HG02610 (cell line): ENCODE measurements at regions not wholly inside any gene's neighbourhood (a gene's known extent, or its start where the extent isn't known, plus 50 kb on each side); places are given as distances from the start of the nearest gene placed in this dataset.
"Not testable (repeated sequence)": the region's sequence is repeated elsewhere in the genome, so short reads cannot be mapped to it uniquely, and the experiment has no call there.

ENCODE experiments used
- ATAC-seq: cut with Tn5 transposase; IDR thresholded peaks from one replicate; pipeline ENCODE4 v1.9.1; 2021; ENCODE audit warnings: mild to moderate bottlenecking, moderate library complexity; ENCODE audit not compliant: unreplicated experiment

- ATAC-seq, result no peak
Measured at GRCh38 chr6:94254689-94255088, 835.3 kb upstream of the EPHA7 start.

- ATAC-seq, result peak; percentile 81
Measured at GRCh38 chr6:94251878-94252277, 832.5 kb upstream of the EPHA7 start.

GRCh38 chr6:94245395-94245794 lies 826.0 kb upstream of the EPHA7 start:
- ATAC-seq, result no peak

- ATAC-seq, result peak; percentile 79
Measured at GRCh38 chr6:94238868-94239267, 819.5 kb upstream of the EPHA7 start.

- no peak for ATAC-seq
Measured at GRCh38 chr6:94227741-94228140, 808.4 kb upstream of the EPHA7 start.

- no peak for ATAC-seq
Measured at GRCh38 chr6:94217836-94218235, 798.5 kb upstream of the EPHA7 start.

- ATAC-seq, result no peak
Measured at GRCh38 chr6:94215552-94215951, 796.2 kb upstream of the EPHA7 start.

GRCh38 chr6:94213226-94213625 lies 793.9 kb upstream of the EPHA7 start:
- ATAC-seq, result no peak

- no peak for ATAC-seq
Measured at GRCh38 chr6:94196891-94197290, 777.5 kb upstream of the EPHA7 start.

GRCh38 chr6:94190030-94190429 lies 770.7 kb upstream of the EPHA7 start:
- no peak for ATAC-seq

GRCh38 chr6:94184666-94185464 lies 765.5 kb upstream of the EPHA7 start:
- ATAC-seq, result no peak

GRCh38 chr6:94177429-94177828 lies 758.1 kb upstream of the EPHA7 start:
- no peak for ATAC-seq

GRCh38 chr6:94175465-94175864 lies 756.1 kb upstream of the EPHA7 start:
- no peak for ATAC-seq

- no peak for ATAC-seq
Measured at GRCh38 chr6:94163877-94164276, 744.5 kb upstream of the EPHA7 start.

- no peak for ATAC-seq
Measured at GRCh38 chr6:94150886-94151285, 731.5 kb upstream of the EPHA7 start.

GRCh38 chr6:94144807-94145206 lies 725.4 kb upstream of the EPHA7 start:
- no peak for ATAC-seq

- ATAC-seq, result not testable (repeated sequence)
Measured at GRCh38 chr6:94137178-94137577, 717.8 kb upstream of the EPHA7 start.

- no peak for ATAC-seq
Measured at GRCh38 chr6:94133106-94133505, 713.7 kb upstream of the EPHA7 start.

- no peak for ATAC-seq
Measured at GRCh38 chr6:94131271-94131670, 711.9 kb upstream of the EPHA7 start.

- no peak for ATAC-seq
Measured at GRCh38 chr6:94130478-94130877, 711.1 kb upstream of the EPHA7 start.

- no peak for ATAC-seq
Measured at GRCh38 chr6:94129926-94130325, 710.6 kb upstream of the EPHA7 start.

GRCh38 chr6:94127716-94128115 lies 708.4 kb upstream of the EPHA7 start:
- peak; percentile 88 for ATAC-seq

GRCh38 chr6:94124333-94124732 lies 705.0 kb upstream of the EPHA7 start:
- no peak for ATAC-seq
